ENCODE measurements at regions not wholly inside any gene's neighbourhood (a gene's known extent, or its start where the extent isn't known, plus 50 kb on each side); places are given as distances from the start of the nearest gene placed in this dataset.

- no peak for DNase-seq
Observed at GRCh38 chr15:66933932-66934867, 131.2 kb upstream of the SMAD3 start.

- no peak for DNase-seq
Observed at GRCh38 chr15:66934868-66935520, 130.4 kb upstream of the SMAD3 start.

GRCh38 chr15:66935688-66936087, 129.7 kb upstream of the SMAD3 start:
- no peak for DNase-seq

- no peak for DNase-seq
Observed at GRCh38 chr15:66936109-66936860, 129.1 kb upstream of the SMAD3 start.

- no peak for DNase-seq
Observed at GRCh38 chr15:66936861-66937582, 128.4 kb upstream of the SMAD3 start.

GRCh38 chr15:66937588-66937987, 127.8 kb upstream of the SMAD3 start:
- no peak for DNase-seq

GRCh38 chr15:66938114-66938830, 127.1 kb upstream of the SMAD3 start:
- DNase-seq, result no peak

GRCh38 chr15:66939016-66939415, 126.4 kb upstream of the SMAD3 start:
- DNase-seq, result no peak

GRCh38 chr15:66939451-66940023, 125.9 kb upstream of the SMAD3 start:
- DNase-seq, result no peak

- DNase-seq, result peak; percentile 35
Observed at GRCh38 chr15:66940368-66940767, 125.0 kb upstream of the SMAD3 start.

GRCh38 chr15:66941108-66941711, 124.2 kb upstream of the SMAD3 start:
- DNase-seq, result no peak

GRCh38 chr15:66941791-66942190, 123.6 kb upstream of the SMAD3 start:
- DNase-seq, result no peak

- DNase-seq, result no peak
Observed at GRCh38 chr15:66942649-66943390, 122.6 kb upstream of the SMAD3 start.

GRCh38 chr15:66943456-66944095, 121.8 kb upstream of the SMAD3 start:
- no peak for DNase-seq

- DNase-seq, result no peak
Observed at GRCh38 chr15:66944121-66944520, 121.3 kb upstream of the SMAD3 start.

GRCh38 chr15:66945286-66945685, 120.1 kb upstream of the SMAD3 start:
- no peak for DNase-seq

GRCh38 chr15:66945842-66946241, 119.6 kb upstream of the SMAD3 start:
- DNase-seq, result no peak

GRCh38 chr15:66946578-66947164, 118.7 kb upstream of the SMAD3 start:
- peak; percentile 73 for DNase-seq

GRCh38 chr15:66947471-66947870, 117.9 kb upstream of the SMAD3 start:
- no peak for DNase-seq

- no peak for DNase-seq
Observed at GRCh38 chr15:66948294-66948693, 117.1 kb upstream of the SMAD3 start.

All from stimulated activated CD4-positive, alpha-beta T cell treated with anti-CD3 and anti-CD28 coated beads, Interleukin-15, amount 100 ng/mL, for 24 hours (primary cell).